ENCODE measurements at regions not wholly inside any gene's neighbourhood (a gene's known extent, or its start where the extent isn't known, plus 50 kb on each side); places are given as distances from the start of the nearest gene placed in this dataset.

DNA sequence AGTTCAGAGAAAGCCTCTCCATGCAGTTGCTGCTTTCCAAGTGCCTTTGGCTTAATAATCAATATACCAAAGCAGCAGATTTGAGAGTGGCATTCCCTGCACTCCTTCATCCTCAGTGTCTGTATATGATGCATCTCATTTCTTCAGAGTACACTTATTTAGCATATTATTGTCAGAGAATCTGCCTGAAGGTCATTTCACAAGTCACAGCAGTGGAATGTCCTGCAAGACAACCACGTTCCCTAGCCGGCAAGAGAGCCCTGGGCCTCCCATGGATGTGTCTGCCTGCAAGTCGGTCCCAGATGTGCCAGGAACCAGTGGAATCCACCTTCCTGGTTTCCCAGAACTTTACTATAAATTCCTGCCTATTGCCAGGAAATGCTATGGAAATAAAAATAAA is 289.4 kb upstream of the IGFBP3 start:
- DNase-seq: no peak

GRCh38 chr7:46209611-46210388 is 288.7 kb upstream of the IGFBP3 start:
- DNase-seq: no peak

GRCh38 chr7:46208635-46209525 is 287.8 kb upstream of the IGFBP3 start:
- no peak for DNase-seq

GRCh38 chr7:46207931-46208634 is 287.0 kb upstream of the IGFBP3 start:
- DNase-seq: no peak

DNA sequence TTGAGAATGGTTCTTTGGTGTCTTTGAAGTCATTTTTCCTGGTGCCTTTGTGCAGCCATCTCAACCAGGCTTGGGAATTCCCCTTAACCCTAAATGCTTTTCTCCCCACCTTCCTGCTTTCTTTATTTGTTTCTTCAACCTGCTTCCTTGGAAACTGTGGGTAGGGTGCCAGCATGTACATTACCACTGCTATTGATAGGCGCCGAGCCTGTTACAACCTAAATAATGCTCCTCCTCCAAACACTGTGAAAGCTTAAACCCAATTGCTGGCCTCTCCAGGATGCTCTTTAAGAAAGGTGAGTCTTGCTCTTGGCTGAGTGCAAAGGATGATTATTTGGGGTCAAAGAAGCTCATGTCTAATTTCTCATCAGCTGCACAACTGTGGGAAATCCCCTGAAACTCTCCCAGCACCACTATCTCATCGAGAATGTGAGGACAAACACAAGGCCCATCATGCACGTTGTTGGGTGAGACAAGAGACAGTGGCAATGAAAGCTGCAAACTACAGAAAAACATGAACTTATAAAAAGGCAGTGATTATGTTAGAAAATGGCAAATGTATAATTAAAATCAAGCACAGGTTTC is 285.5 kb upstream of the IGFBP3 start:
- no peak for DNase-seq

DNA sequence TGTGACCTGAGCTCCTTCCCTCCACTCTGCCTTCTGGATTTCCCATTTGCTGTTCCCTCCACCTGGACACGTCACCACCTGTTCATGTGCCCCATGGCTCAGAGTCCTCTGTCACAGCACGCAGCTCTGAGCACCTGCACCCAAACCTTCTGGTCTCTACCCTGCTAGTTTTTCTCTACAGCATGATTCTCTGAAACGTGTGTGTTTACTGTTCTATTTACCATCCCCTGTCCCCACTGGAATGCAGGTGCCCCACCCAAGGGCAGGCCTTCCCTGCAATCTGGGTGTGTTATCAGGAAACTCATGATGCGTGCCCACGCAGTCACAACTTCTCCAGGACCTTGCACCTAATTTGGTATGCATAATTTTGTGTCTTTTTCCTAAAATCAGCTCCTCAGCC is 284.4 kb upstream of the IGFBP3 start:
- no peak for DNase-seq

DNA sequence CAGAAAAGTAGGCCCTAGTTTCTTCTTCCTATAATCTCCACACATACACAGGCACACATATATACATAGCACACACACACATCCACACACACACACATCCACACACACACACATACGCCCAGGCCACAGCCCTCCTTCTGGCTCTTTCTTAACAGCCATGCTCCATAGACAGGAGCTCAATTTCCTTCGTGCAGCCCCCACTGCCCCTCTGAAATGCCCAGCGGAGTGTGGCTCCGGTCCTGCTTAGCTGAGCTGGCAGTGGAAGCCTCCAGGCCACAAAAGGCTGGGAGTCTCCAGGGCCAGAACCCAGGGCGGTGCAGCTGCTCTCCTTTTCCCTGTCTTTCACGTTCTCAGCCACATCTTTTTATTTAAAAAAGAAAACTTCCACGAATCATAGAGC is 282.9 kb upstream of the IGFBP3 start:
- no peak for DNase-seq

DNA sequence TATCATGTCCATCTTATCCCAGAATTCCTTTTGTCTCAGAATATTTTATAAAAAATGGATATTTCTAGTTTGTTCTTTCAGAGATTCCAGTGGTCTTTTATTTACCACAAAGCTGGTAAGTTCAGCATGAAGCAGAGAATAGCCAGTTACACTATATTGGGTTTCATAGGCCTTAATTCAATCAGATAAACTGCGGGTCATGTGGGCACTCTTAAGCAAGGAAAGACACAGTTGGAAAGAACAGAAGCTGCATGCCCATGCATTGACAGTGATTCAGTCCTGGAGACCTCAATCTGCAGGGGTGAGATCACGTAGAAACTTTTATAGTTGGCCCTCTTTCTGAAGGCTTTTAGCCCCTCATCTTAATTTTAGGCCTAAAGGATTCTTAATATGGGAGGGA is 281.3 kb upstream of the IGFBP3 start:
- no peak for DNase-seq

GRCh38 chr7:46201961-46202360 is 280.9 kb upstream of the IGFBP3 start:
- no peak for DNase-seq

- DNase-seq: no peak
Observed at GRCh38 chr7:46198701-46199100, 277.6 kb upstream of the IGFBP3 start.

GRCh38 chr7:46197785-46198540 is 276.9 kb upstream of the IGFBP3 start:
- no peak for DNase-seq

GRCh38 chr7:46195934-46196333 is 274.9 kb upstream of the IGFBP3 start:
- DNase-seq: no peak

- DNase-seq: peak; percentile 30
Observed at GRCh38 chr7:46192271-46192670, 271.2 kb upstream of the IGFBP3 start.

DNA sequence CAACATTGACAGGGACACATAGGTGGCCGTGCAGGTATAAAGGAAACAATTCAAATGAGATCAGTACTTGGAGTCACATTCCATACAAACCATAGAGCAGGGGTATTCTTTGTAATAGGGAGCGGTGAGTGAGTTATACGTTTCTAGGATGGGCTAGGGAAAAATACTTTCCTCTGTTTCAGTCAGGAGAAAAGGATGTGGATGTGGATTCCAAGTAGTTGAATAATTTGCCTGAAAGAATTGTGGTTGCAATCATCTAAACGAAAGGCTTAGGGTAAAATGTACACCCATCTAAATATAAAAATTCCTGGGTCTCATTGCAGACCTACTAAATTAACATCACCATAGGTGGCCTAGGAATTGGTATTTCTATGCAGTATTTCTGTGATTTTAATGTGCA is 270.7 kb upstream of the IGFBP3 start:
- no peak for DNase-seq

DNA sequence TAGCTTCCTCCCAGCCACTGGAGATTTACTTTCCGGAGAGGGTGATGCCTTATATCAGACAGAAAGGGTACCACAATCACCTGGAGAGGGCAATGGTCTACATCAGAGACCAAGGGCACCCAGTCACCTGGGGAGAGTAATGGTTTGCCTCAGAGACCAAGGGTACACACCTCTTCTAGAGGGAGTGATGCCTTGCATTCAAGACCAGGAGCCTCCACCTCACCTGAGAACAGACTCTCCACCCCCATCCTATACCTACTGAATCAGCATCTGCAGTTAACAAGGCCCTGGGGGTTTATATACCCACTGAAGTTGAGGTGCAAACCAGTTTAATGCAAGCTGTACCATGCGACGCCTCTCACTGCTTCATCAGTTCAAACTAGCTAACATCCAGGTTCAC is 270.2 kb upstream of the IGFBP3 start:
- DNase-seq: no peak

- no peak for DNase-seq
Observed at GRCh38 chr7:46189255-46189790, 268.3 kb upstream of the IGFBP3 start.

DNA sequence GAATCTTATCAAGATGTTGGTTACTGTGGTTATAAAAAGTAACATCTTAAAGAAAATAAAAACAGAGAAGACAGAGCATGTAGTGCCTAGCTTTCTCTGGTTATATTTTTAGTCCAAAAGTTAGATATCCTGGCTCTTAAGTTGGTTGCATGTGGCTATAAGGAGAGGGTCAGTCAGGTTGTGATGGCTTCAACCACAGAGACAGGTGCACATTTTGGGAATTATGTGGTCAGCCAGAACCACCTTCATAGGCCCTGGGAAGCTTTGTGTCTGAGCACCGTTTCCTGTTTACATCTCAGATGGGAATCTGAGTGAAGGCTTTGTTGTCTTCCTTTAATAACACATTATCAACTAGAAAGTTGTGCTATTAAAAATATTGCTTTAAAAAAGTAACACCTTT is 265.1 kb upstream of the IGFBP3 start:
- no peak for DNase-seq

GRCh38 chr7:46179061-46179610 is 258.1 kb upstream of the IGFBP3 start:
- DNase-seq: no peak

DNA sequence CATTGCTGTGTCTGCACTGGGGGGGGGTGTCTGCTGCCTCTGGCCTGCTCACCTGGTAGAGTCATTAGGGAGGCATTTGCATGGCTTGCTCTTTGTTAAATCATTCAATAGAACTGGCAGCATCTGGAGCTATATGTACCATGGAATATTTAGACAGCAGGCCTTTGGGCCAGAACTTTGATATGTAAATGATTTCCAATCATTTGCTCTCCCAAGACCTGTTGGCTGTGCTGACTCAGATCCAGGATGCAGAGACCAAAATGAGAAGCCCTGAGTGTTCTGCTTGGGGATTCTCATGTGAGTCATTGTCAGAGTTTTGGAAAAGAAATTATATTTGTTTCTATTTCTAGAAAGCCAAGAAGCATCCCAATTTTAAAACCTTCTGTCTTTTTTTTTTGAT is 257.6 kb upstream of the IGFBP3 start:
- DNase-seq: no peak

DNA sequence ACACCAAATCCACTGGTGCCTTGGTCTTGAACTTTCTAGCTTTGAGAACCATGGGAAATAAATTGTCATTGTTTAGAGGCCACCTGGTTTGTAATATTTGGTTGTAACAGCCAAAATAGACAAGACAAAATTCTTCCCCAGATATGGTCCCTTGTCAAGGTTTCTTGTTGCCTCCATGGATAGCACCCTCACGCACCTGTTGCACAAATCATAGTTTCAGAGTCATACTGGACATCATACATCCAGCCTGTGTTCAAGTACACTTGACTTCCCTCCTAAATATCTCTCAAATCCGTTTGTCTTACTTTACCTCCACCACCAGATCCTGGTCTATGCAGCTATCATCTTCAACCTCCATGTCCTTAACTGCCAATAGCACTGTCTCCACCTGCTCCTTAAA is 256.7 kb upstream of the IGFBP3 start:
- no peak for DNase-seq

GRCh38 chr7:46175221-46175620 is 254.1 kb upstream of the IGFBP3 start:
- no peak for DNase-seq

DNA sequence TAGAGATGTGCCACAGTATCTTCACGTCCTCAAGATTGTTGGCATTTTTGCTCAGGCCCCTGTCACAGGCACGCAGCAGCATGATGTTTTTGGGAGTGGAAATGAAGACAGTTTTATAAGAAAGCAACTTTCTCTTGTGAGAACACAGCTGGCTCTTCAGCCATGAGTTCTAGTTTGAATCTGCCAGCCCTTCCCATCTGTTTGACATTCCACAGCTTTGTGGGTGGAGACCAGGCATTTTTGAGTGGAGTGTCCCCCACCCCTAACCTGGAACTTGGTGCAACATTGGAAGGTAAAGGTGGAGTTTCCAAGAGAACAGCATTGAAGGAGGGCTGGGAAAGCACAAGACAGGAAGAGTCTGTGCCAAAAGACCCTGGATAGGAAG is 253.1 kb upstream of the IGFBP3 start:
- no peak for DNase-seq

Measured in retina (tissue), 1 donor.